ENCODE measurements at regions not wholly inside any gene's neighbourhood (a gene's known extent, or its start where the extent isn't known, plus 50 kb on each side); places are given as distances from the start of the nearest gene placed in this dataset.
A peak's percentile ranks its signal among the peaks of the same experiment; 100 is the strongest.
"Not testable (repeated sequence)": the region's sequence is repeated elsewhere in the genome, so short reads cannot be mapped to it uniquely, and the experiment has no call there.

- intact Hi-C loops (cut with micrococcal nuclease); H3K9me3 ChIP-seq (replicated peaks; ENCODE audit: control insufficient read depth, insufficient read depth, low read depth, low read length); BruUV-seq (replicated peaks); H3K9ac ChIP-seq (ENCODE audit: insufficient read depth in 1 of 2, low read depth in 2 of 2, low read length in 2 of 2); H3K27me3 ChIP-seq (ENCODE audit: control insufficient read depth in 2 of 2, insufficient read depth in 2 of 2, low read length in 2 of 2); H3K4me3 ChIP-seq; H3K36me3 ChIP-seq (ENCODE audit: control insufficient read depth, insufficient read depth, low read length); H3K9me1 ChIP-seq (ENCODE audit: control insufficient read depth, insufficient read depth, low read length); H2AFZ ChIP-seq (ENCODE audit: low read depth, low read length); H3K27ac ChIP-seq (ENCODE audit: extremely low read depth, low read depth, low read length); FAIRE-seq; in situ Hi-C loops (cut with MboI); H3K79me2 ChIP-seq (ENCODE audit: control insufficient read depth, insufficient read depth, low read length); H3K4me2 ChIP-seq (ENCODE audit: insufficient read depth, low read length); CTCF ChIA-PET (ENCODE audit: low intra/inter-chr PET ratio); H4K20me1 ChIP-seq (replicated peaks; ENCODE audit: control insufficient read depth, insufficient read depth, low read length); ATAC-seq; H3K4me1 ChIP-seq (replicated peaks in 1 of 2; ENCODE audit: control insufficient read depth in 2 of 2, insufficient read depth in 2 of 2, low read length in 2 of 2); DNase-seq (ENCODE audit: extremely low read depth in 1 of 4, low spot score in 3 of 4): not testable (repeated sequence)
- POLR2A ChIA-PET, result interaction anchor here (0.7 kb wide), 1 partner anchor 55 kb away, joined by 3 read pairs; no protein-coding TSS in a partner anchor
- 11% methylated on average over 6 of the region's 8 CpGs for WGBS (ENCODE audit: insufficient coverage, low coverage, missing lambda C conversion rate)
Observed at GRCh38 chr12:114056351-114056750, 90.2 kb upstream of the RBM19 start.

- Histone ChIP-seq H3K27me3 (ENCODE audit: control insufficient read depth in 2 of 2, insufficient read depth in 2 of 2, low read length in 2 of 2) (peaks cover 0 to 9% of the 10 kb centered on the region in 2 experiments; a peak in 2 of 5 replicates), H3K27ac (ENCODE audit: extremely low read depth, low read depth, low read length) (no peak overlapping the region), H3K4me3 (no peak overlapping the region), H4K20me1 (replicated peaks; ENCODE audit: control insufficient read depth, insufficient read depth, low read length) (no peaks in the 10 kb centered on the region), H3K9me3 (replicated peaks; ENCODE audit: control insufficient read depth, insufficient read depth, low read depth, low read length) (no peaks in the 10 kb centered on the region), H2AFZ (ENCODE audit: low read depth, low read length) (no peak overlapping the region), H3K4me2 (ENCODE audit: insufficient read depth, low read length) (no peak overlapping the region), H3K9ac (ENCODE audit: insufficient read depth in 1 of 2, low read depth in 2 of 2, low read length in 2 of 2) (no peak overlapping the region), H3K79me2 (ENCODE audit: control insufficient read depth, insufficient read depth, low read length) (no peaks in the 10 kb centered on the region), H3K36me3 (ENCODE audit: control insufficient read depth, insufficient read depth, low read length) (no peaks in the 10 kb centered on the region), H3K9me1 (ENCODE audit: control insufficient read depth, insufficient read depth, low read length) (no peaks in the 10 kb centered on the region), H3K4me1 (replicated peaks in 1 of 2; ENCODE audit: control insufficient read depth in 2 of 2, insufficient read depth in 2 of 2, low read length in 2 of 2) (no peaks in the 10 kb centered on the region; a peak in 1 of 5 replicates)
- ATAC-seq (no peak), DNase-seq (ENCODE audit: extremely low read depth in 1 of 4, low spot score in 3 of 4) (peak in 1 of 4 experiments; percentile 3), FAIRE-seq (no peak)
- WGBS (ENCODE audit: insufficient coverage, low coverage, missing lambda C conversion rate), result 0% methylated on average over 7 of the region's 7 CpGs
- peak; percentile 53 for TF ChIP-seq ZNF316 (IDR thresholded peaks at IDR 0.05)
- peak; percentile 40; the same call in 1 of the 2 replicates for TF ChIP-seq C11orf30 (IDR thresholded peaks at IDR 0.05; ENCODE audit: low read depth)
- TF ChIP-seq CC2D1A (IDR thresholded peaks at IDR 0.05), result no peak
- TF ChIP-seq HOMEZ (CRISPR knock-in tag; IDR thresholded peaks at IDR 0.05), result no peak
- TF ChIP-seq HCFC1 (IDR thresholded peaks at IDR 0.05; ENCODE audit: low read depth, low read length), result no peak
- peak; percentile 22; the same call in 1 of the 2 replicates for TF ChIP-seq MAFF (IDR thresholded peaks at IDR 0.05; ENCODE audit: low read length)
- ChIA-PET CTCF (ENCODE audit: low intra/inter-chr PET ratio) (no interaction called here), POLR2A (no interaction called here)
- in situ Hi-C loops (cut with MboI), result no loop called here
- BruUV-seq (replicated peaks), result no TSS peak
- intact Hi-C loops (cut with micrococcal nuclease), result no loop called here
Observed at GRCh38 chr12:114054982-114055381, 88.9 kb upstream of the RBM19 start.
